Erythroblast (primary cell): ENCODE measurements at regions not wholly inside any gene's neighbourhood (a gene's known extent, or its start where the extent isn't known, plus 50 kb on each side); places are given as distances from the start of the nearest gene placed in this dataset.

Experiments used
- GATA1 ChIP-seq: IDR thresholded peaks from 2 replicates; pipeline ENCODE4 v1.6.1; 2011; ENCODE audit warnings: low read depth, mild to moderate bottlenecking, control low read depth, low read length, moderate library complexity
- POLR2A ChIP-seq: IDR thresholded peaks from 2 replicates; pipeline ENCODE4 v1.6.1; 2011; ENCODE audit warnings: mild to moderate bottlenecking, low read length

DNA sequence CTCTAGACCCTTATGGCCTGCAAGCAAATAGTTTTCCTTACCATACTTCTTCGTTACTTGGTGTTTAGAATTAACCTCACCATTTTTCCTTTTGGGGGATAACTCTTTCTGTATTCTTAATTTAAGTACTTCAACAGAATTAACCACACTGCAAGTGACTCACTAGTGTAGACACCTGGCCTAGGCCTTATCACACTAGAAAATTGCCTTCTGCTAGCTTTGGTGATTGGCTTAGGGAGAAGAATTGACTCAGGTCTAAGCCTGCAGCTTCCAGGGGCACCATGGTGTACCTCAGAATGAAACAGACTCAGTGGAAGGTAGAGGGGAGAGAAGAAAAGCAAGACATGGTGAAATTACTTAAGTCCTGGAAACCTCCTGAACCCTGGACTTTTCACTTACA, 112.8 kb upstream of the HMHB1 start:
- TF ChIP-seq POLR2A (no peak), GATA1 (no peak)
